Body of pancreas (tissue), 4 donors: ENCODE measurements at regions not wholly inside any gene's neighbourhood (a gene's known extent, or its start where the extent isn't known, plus 50 kb on each side); places are given as distances from the start of the nearest gene placed in this dataset.
A peak's percentile ranks its signal among the peaks of the same experiment; 100 is the strongest.

Experiments used
- ATAC-seq: fragments of 150-250 bp; one replicate; pipeline ENCODE4 v1.9.1; 2016
- DNase-seq, 4 donors: peaks; one replicate each; pipeline ENCODE4 v3.0.0-alpha.2; 2019
- H3K27ac ChIP-seq, 4 donors: fragments of 200-600 bp; sonication (generic); 1 replicate in 3 of 4; 2 replicates in 1 of 4; pipeline versions ENCODE4 v1.5.1 to v1.6.1; 2016 to 2019; ENCODE audit warnings: mild to moderate bottlenecking in 1 of 4, mixed read lengths in 1 of 4, moderate library complexity in 1 of 4
- H3K27me3 ChIP-seq, 2 donors: fragments of 200-600 bp; sonication (generic); one replicate each; pipeline ENCODE4 v1.6.0; 2016; ENCODE audit warnings: mild to moderate bottlenecking in 1 of 2
- H3K36me3 ChIP-seq, 2 donors: fragments of 200-600 bp; sonication (generic); replicated peaks in 1 of 2; 2 replicates each; pipeline ENCODE4 v1.5.1; 2016; ENCODE audit warnings: low read depth in 2 of 2; ENCODE audit not compliant: insufficient read depth in 1 of 2
- H3K4me1 ChIP-seq: fragments of 200-600 bp; sonication (generic); one replicate; pipeline ENCODE4 v1.6.0; 2016
- H3K4me3 ChIP-seq, 2 donors: fragments of 200-600 bp; sonication (generic); 1 replicate in 1 of 2; 2 replicates in 1 of 2; pipeline ENCODE4 v1.5.1; 2016 to 2019
- H3K9me3 ChIP-seq, 3 donors: fragments of 200-600 bp; sonication (generic); 1 replicate in 2 of 3; 2 replicates in 1 of 3; pipeline ENCODE4 v1.5.1; 2016
- CTCF ChIP-seq, 7 experiments: fragments of 450-650 bp in 4 of 7; fragments of 200-600 bp in 3 of 7; sonication (generic) in 3 of 7; IDR thresholded peaks; one replicate each; pipeline ENCODE4 v1.5.1; 2016 to 2019; ENCODE audit warnings: antibody characterized with exemption in 7 of 7
- POLR2A ChIP-seq, 3 donors: fragments of 450-650 bp; IDR thresholded peaks; one replicate each; pipeline ENCODE4 v1.6.1; 2016; ENCODE audit warnings: antibody characterized with exemption in 3 of 3, mild to moderate bottlenecking in 2 of 3
- WGBS, 2 donors: methylation state at CpG; one replicate each; pipeline ENCODE4 v1.1.5; 2017; 5-methylcytosine and 5-hydroxymethylcytosine counted together
- intact Hi-C: fragments of 100-400 bp; cut with DNase I; formaldehyde crosslinking; loops from one replicate; pipeline ENCODE4 v1.15.1; 2023

GRCh38 chr3:21290557-21290956 is 460.5 kb downstream of the ZNF385D start:
- H3K4me1 ChIP-seq, result no peaks in the 10 kb centered on the region
- no peaks in the 10 kb centered on the region for H3K9me3 ChIP-seq
- ATAC-seq, result no peak
- H3K36me3 ChIP-seq, result no peaks in the 10 kb centered on the region
- TF ChIP-seq CTCF (IDR thresholded peaks at IDR 0.05) (peak in 4 of 7 experiments; percentile 15 to 46 (median 26)), POLR2A (IDR thresholded peaks at IDR 0.05) (no peak)
- H3K27ac ChIP-seq, result no peak overlapping the region
- 43 to 71% methylated on average over 1 of the region's 1 CpG for WGBS, 2 donors
- no peak overlapping the region for H3K4me3 ChIP-seq
- intact Hi-C loops, result no loop called here
- no peak for DNase-seq
- no peaks in the 10 kb centered on the region for H3K27me3 ChIP-seq

GRCh38 chr3:21274079-21274571 is 476.9 kb downstream of the ZNF385D start:
- Histone ChIP-seq H3K27ac (no peak overlapping the region), H3K4me1 (no peaks in the 10 kb centered on the region), H3K36me3 (no peaks in the 10 kb centered on the region), H3K27me3 (no peaks in the 10 kb centered on the region), H3K4me3 (no peak overlapping the region), H3K9me3 (peaks cover 0 to 6% (median 0%) of the 10 kb centered on the region in 3 donors)
- ATAC-seq, result no peak
- TF ChIP-seq CTCF (IDR thresholded peaks at IDR 0.05) (no peak), POLR2A (IDR thresholded peaks at IDR 0.05) (no peak)
- no peak for DNase-seq
- 62 to 71% methylated on average over 2 of the region's 2 CpGs for WGBS, 2 donors
- intact Hi-C loops, result no loop called here

- H3K27me3 ChIP-seq, result no peaks in the 10 kb centered on the region
- DNase-seq, result no peak
- no peaks in the 10 kb centered on the region for H3K36me3 ChIP-seq
- TF ChIP-seq CTCF (IDR thresholded peaks at IDR 0.05) (no peak), POLR2A (IDR thresholded peaks at IDR 0.05) (no peak)
- H3K27ac ChIP-seq, result no peak overlapping the region
- H3K4me3 ChIP-seq, result no peak overlapping the region
- peaks cover 0 to 6% (median 0%) of the 10 kb centered on the region in 3 donors for H3K9me3 ChIP-seq
- intact Hi-C loops, result no loop called here
- ATAC-seq, result no peak
- 43 to 48% methylated on average over 4 of the region's 4 CpGs for WGBS, 2 donors
- no peaks in the 10 kb centered on the region for H3K4me1 ChIP-seq
Observed at GRCh38 chr3:21273259-21274025, 477.6 kb downstream of the ZNF385D start.

DNA sequence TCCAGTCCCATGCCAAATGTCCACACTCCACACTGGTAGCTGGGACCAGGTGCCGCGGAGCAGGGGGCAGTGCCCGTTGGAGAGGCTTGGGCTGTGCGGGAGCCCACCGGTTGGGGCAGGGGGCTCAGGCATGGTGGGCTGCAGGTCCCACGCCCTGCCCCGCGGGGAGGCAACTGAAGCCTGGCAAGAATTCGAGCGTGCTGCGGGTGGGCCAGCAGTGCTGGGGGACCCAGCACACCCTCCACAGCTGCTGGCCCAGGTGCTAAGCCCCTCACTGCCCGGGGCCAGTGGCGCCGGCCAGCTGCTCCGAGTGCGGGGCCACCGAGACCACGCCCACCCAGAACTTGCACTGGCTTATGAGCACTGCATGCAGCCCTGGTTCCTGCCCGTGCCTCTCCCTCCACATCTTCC is 479.4 kb downstream of the ZNF385D start:
- DNase-seq (no peak), ATAC-seq (no peak)
- 80 to 98% methylated on average over 8 to 14 of the region's 19 CpGs for WGBS, 2 donors
- H3K36me3 ChIP-seq, result no peaks in the 10 kb centered on the region
- TF ChIP-seq POLR2A (IDR thresholded peaks at IDR 0.05), result no peak
- no peak for TF ChIP-seq CTCF (IDR thresholded peaks at IDR 0.05)
- no peak overlapping the region for H3K4me3 ChIP-seq
- H3K27ac ChIP-seq, result no peak overlapping the region
- H3K9me3 ChIP-seq, result peaks cover 0 to 6% (median 0%) of the 10 kb centered on the region in 3 donors
- no peaks in the 10 kb centered on the region for H3K4me1 ChIP-seq
- intact Hi-C loops, result no loop called here
- H3K27me3 ChIP-seq, result no peaks in the 10 kb centered on the region

- intact Hi-C loops, result no loop called here
- H3K27me3 ChIP-seq, result no peaks in the 10 kb centered on the region
- H3K36me3 ChIP-seq, result no peaks in the 10 kb centered on the region
- H3K9me3 ChIP-seq, result no peaks in the 10 kb centered on the region
- H3K4me1 ChIP-seq, result no peaks in the 10 kb centered on the region
- H3K4me3 ChIP-seq, result no peak overlapping the region
- DNase-seq (no peak), ATAC-seq (no peak)
- H3K27ac ChIP-seq, result no peak overlapping the region
- TF ChIP-seq POLR2A (IDR thresholded peaks at IDR 0.05) (no peak), CTCF (IDR thresholded peaks at IDR 0.05) (no peak)
Observed at GRCh38 chr3:21269882-21270281, 481.1 kb downstream of the ZNF385D start.
